ENCODE measurements at regions not wholly inside any gene's neighbourhood (a gene's known extent, or its start where the extent isn't known, plus 50 kb on each side); places are given as distances from the start of the nearest gene placed in this dataset.

- H3K36me3 Mint-ChIP-seq (ENCODE audit: low read depth) = no peaks in the 10 kb centered on the region
- intact Hi-C loops (cut with micrococcal nuclease) = no loop called here
- CTCF ChIA-PET = no interaction called here
These were observed 155.6 kb downstream of the SLC6A15 start for GRCh38 chr12:84756961-84757360.

DNA sequence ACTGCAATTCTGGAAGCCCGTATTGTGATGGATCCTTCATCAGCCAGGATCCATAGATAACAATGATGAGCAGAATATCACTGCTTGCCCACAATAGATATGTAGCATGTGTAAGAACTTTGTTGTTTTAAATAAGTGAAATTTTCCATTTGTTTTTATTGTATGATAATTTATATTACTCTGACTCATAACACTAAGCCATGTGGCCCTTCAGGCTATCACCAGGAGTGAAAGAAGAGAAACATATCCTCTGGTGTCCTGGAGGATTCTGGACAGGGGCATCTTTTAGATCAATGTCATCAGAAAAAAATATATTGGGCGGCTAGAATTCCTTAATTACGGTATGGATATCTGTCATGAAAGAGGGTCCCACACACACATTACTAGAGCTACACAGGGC lies 167.5 kb downstream of the SLC6A15 start:
- DNase-seq (no peak), ATAC-seq (ENCODE audit: low read depth) (no peak)
- no peaks in the 10 kb centered on the region for H3K27me3 Mint-ChIP-seq
- no peak for TF ChIP-seq CTCF (IDR thresholded peaks at IDR 0.05)
- H3K27ac Mint-ChIP-seq = no peak overlapping the region
- no peaks in the 10 kb centered on the region for H3K4me1 Mint-ChIP-seq
- ChIA-PET POLR2A (no interaction called here), CTCF (no interaction called here)
- intact Hi-C loops (cut with micrococcal nuclease) = no loop called here
- H3K36me3 Mint-ChIP-seq (ENCODE audit: low read depth) = no peaks in the 10 kb centered on the region
- H3K4me3 Mint-ChIP-seq = no peak overlapping the region
- peaks cover 2% of the 10 kb centered on the region for H3K9me3 Mint-ChIP-seq

More at GRCh38 chr12:84756961-84757360, 155.6 kb downstream of the SLC6A15 start:
- POLR2A ChIA-PET = no interaction called here
- H3K4me1 Mint-ChIP-seq = no peaks in the 10 kb centered on the region
- no peak for ATAC-seq (ENCODE audit: low read depth)
- no peak for TF ChIP-seq CTCF (IDR thresholded peaks at IDR 0.05)
- no peak for DNase-seq
- H3K4me3 Mint-ChIP-seq = no peak overlapping the region
- no peaks in the 10 kb centered on the region for H3K9me3 Mint-ChIP-seq
- H3K27me3 Mint-ChIP-seq = no peaks in the 10 kb centered on the region
- no peak overlapping the region for H3K27ac Mint-ChIP-seq

- ATAC-seq (ENCODE audit: low read depth) (no peak), DNase-seq (no peak)
- Mint-ChIP-seq H3K27me3 (no peaks in the 10 kb centered on the region), H3K4me1 (no peaks in the 10 kb centered on the region), H3K9me3 (no peaks in the 10 kb centered on the region), H3K4me3 (no peak overlapping the region), H3K36me3 (ENCODE audit: low read depth) (no peaks in the 10 kb centered on the region), H3K27ac (no peak overlapping the region)
- ChIA-PET CTCF (no interaction called here), POLR2A (no interaction called here)
- TF ChIP-seq CTCF (IDR thresholded peaks at IDR 0.05) = no peak
- intact Hi-C loops (cut with micrococcal nuclease) = no loop called here
These were observed 170.9 kb downstream of the SLC6A15 start for GRCh38 chr12:84741692-84742091.

DNA sequence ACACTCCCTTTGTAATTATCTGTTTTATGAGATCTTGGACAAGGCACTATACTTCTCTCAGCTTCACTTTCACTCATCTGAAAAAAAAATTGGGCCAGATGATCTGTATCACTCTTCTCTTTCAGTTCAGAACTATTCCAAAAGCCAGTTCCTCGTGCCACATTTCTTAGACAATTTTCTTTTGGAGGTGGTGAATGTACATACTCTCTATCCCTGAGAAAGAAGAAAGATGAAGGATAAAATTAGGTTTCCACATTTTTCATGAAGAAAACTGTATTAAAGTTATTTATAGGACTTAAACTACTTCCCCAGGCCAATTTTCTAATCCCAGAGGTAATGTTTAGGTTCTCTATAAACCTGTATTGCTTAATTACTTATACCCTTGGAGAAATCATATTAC lies 171.6 kb downstream of the SLC6A15 start:
- no peaks in the 10 kb centered on the region for H3K9me3 Mint-ChIP-seq
- no peaks in the 10 kb centered on the region for H3K27me3 Mint-ChIP-seq
- ChIA-PET CTCF (no interaction called here), POLR2A (no interaction called here)
- no peaks in the 10 kb centered on the region for H3K36me3 Mint-ChIP-seq (ENCODE audit: low read depth)
- no peak overlapping the region for H3K4me3 Mint-ChIP-seq
- no peak for TF ChIP-seq CTCF (IDR thresholded peaks at IDR 0.05)
- H3K27ac Mint-ChIP-seq = no peak overlapping the region
- DNase-seq (no peak), ATAC-seq (ENCODE audit: low read depth) (no peak)
- intact Hi-C loops (cut with micrococcal nuclease) = no loop called here
- H3K4me1 Mint-ChIP-seq = no peaks in the 10 kb centered on the region

DNA sequence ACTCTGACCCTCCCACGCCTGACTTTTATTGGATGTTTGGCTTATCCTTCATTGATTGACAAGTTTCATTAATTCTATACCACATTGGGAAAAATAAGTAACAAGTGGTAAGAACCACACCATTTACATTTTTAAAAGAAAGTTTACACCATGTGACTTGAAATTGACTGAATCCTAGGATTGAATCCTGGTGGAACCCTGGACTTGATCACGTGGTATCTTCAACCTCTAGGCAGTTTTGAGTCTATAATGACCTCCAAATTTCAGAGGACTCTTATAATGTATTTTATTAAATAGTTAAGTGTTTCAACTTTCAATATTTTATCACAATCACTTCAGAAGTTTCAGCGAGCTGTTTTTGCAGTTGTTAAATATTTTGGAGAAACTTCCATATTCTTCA lies 172.0 kb downstream of the SLC6A15 start:
- no peaks in the 10 kb centered on the region for H3K27me3 Mint-ChIP-seq
- intact Hi-C loops (cut with micrococcal nuclease) = no loop called here

More for the DNA sequence above, 172.0 kb downstream of the SLC6A15 start:
- POLR2A ChIA-PET = no interaction called here
- Mint-ChIP-seq H3K36me3 (ENCODE audit: low read depth) (no peaks in the 10 kb centered on the region), H3K9me3 (no peaks in the 10 kb centered on the region), H3K27ac (no peak overlapping the region), H3K4me1 (no peaks in the 10 kb centered on the region), H3K4me3 (no peak overlapping the region)
- ATAC-seq (ENCODE audit: low read depth) = no peak
- no peak for TF ChIP-seq CTCF (IDR thresholded peaks at IDR 0.05)
- DNase-seq = no peak
- CTCF ChIA-PET = no interaction called here

Measured in activated B cell treated with CpG ODN at 0.5 μM for 24 hours (primary cell).